Central memory CD8-positive, alpha-beta T cell (primary cell): ENCODE measurements at regions not wholly inside any gene's neighbourhood (a gene's known extent, or its start where the extent isn't known, plus 50 kb on each side); places are given as distances from the start of the nearest gene placed in this dataset.

Source experiments
- ATAC-seq: fragments of 150-1000 bp; cut with Tn5 transposase; replicated peaks from 2 replicates; pipeline ENCODE4 v1.10.0; 2022; ENCODE audit warnings: mild to moderate bottlenecking, moderate FRiP score, moderate number of reproducible peaks; ENCODE audit not compliant: poor library complexity, severe bottlenecking; ENCODE audit errors: extremely low read depth
- DNase-seq, 2 donors: peaks; one replicate each; pipeline ENCODE4 v3.0.0; 2021; ENCODE audit warnings: low spot score in 2 of 2
- H3K27ac Mint-ChIP-seq: one replicate; pipeline ENCODE4 v1.8.0; 2022; ENCODE audit warnings: low read depth, mild to moderate bottlenecking, moderate library complexity, mixed read lengths
- H3K27me3 Mint-ChIP-seq: one replicate; pipeline ENCODE4 v1.8.0; 2022; ENCODE audit warnings: mixed read lengths
- H3K36me3 Mint-ChIP-seq: one replicate; pipeline ENCODE4 v1.8.0; 2022; ENCODE audit warnings: mild to moderate bottlenecking, moderate library complexity, mixed read lengths; ENCODE audit not compliant: insufficient read depth
- H3K4me1 Mint-ChIP-seq: one replicate; pipeline ENCODE4 v1.8.0; 2022; ENCODE audit warnings: mixed read lengths
- H3K4me3 Mint-ChIP-seq: one replicate; pipeline ENCODE4 v1.8.0; 2022; ENCODE audit warnings: mild to moderate bottlenecking, moderate library complexity, mixed read lengths
- H3K9me3 Mint-ChIP-seq: one replicate; pipeline ENCODE4 v1.8.0; 2022; ENCODE audit warnings: mixed read lengths

GRCh38 chrX:13934731-13935130 lies 95.0 kb downstream of the GEMIN8 start:
- Mint-ChIP-seq H3K4me3 (no peak overlapping the region), H3K4me1 (no peaks in the 10 kb centered on the region), H3K27me3 (peaks cover 9% of the 10 kb centered on the region), H3K27ac (no peak overlapping the region), H3K9me3 (no peaks in the 10 kb centered on the region), H3K36me3 (no peaks in the 10 kb centered on the region)
- DNase-seq: no peak
- ATAC-seq: no peak

DNA sequence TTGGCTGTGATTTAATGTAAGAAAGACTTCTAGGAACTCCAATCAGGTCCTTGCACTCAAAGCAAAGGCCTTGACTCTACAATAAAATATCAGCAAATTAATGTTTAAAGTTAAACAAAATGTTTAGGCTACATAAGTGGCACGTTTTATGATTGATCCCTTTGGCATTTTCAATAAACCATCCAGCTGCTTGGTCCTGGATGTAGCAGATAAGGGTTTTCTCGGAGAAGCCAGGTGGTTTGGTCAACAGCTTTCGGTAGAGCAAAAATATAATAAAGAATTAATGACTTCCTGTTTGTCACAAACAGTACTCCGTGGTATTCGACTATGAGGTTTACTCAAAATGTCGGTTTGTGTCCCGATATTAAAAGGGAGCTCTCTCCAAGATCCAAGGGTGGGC lies 95.8 kb downstream of the GEMIN8 start:
- Mint-ChIP-seq H3K4me3 (no peak overlapping the region), H3K27me3 (peaks cover 9% of the 10 kb centered on the region), H3K9me3 (no peaks in the 10 kb centered on the region), H3K4me1 (no peaks in the 10 kb centered on the region), H3K27ac (no peak overlapping the region), H3K36me3 (no peaks in the 10 kb centered on the region)
- ATAC-seq (no peak), DNase-seq (no peak)

DNA sequence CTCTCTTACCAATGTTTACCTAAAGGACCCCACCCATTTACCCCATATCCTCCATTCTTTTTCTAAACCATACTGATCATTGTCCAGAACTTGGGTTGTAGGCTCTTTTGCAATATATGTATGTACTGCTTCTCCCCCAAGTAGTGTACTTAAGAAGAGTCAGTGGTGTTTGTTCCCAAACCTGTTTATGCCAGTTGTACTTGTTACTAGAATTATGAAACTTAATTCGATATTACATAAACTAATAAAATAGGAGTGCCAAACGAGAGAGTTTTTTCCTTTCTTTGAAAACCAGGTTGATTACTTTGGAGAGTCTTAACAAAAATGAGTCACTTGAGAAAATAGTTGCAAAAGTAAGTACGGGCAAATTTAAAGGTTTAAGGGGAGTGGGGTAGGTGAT lies 96.3 kb downstream of the GEMIN8 start:
- Mint-ChIP-seq H3K27me3 (peaks cover 9% of the 10 kb centered on the region), H3K27ac (no peak overlapping the region), H3K36me3 (no peaks in the 10 kb centered on the region), H3K4me1 (no peaks in the 10 kb centered on the region), H3K9me3 (no peaks in the 10 kb centered on the region), H3K4me3 (no peak overlapping the region)
- no peak for DNase-seq
- no peak for ATAC-seq

DNA sequence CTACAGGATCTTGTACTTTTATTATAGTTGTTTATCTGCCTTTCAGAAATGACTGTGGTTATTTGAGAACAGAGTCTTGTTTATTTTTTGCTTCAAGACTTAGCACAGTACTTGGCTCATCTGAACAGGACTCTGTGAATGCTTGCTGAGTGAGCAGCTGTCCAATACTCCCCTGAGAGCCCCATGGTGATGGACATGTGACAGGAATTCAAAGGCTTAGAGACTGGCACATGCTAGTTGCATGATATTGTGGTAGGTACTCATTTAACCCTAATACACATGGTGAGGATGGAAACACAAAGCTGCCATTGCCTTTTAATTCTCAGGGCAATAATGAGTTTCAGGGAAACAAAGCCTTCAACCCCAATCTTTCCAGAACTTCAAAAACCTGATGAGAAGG lies 97.3 kb downstream of the GEMIN8 start:
- no peaks in the 10 kb centered on the region for H3K36me3 Mint-ChIP-seq
- no peak for DNase-seq
- ATAC-seq: no peak
- H3K4me3 Mint-ChIP-seq: no peak overlapping the region
- no peak overlapping the region for H3K27ac Mint-ChIP-seq
- H3K27me3 Mint-ChIP-seq: peaks cover 9% of the 10 kb centered on the region
- H3K4me1 Mint-ChIP-seq: no peaks in the 10 kb centered on the region
- no peaks in the 10 kb centered on the region for H3K9me3 Mint-ChIP-seq

DNA sequence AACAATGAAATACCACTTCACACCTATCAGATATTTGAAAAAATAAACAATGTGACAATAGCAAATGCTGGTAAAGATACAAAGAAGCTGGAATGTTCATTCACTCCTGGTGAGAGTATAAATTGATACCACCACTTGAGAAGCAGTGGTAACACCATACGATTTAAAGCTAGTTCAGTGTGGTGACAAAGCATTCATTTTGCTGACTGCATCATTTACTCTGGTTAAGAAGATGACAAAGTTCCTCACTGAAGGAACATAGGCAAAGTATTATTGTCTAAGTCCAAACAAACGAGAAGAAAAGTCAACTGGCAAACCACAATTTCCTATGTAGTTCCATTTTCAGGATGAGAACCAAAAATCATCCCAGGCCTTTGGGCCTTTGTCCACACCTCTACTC lies 102.5 kb downstream of the GEMIN8 start:
- Mint-ChIP-seq H3K9me3 (no peaks in the 10 kb centered on the region), H3K27ac (no peak overlapping the region), H3K36me3 (no peaks in the 10 kb centered on the region), H3K4me3 (no peak overlapping the region), H3K27me3 (peaks cover 9% of the 10 kb centered on the region), H3K4me1 (no peaks in the 10 kb centered on the region)
- no peak for ATAC-seq
- no peak for DNase-seq

DNA sequence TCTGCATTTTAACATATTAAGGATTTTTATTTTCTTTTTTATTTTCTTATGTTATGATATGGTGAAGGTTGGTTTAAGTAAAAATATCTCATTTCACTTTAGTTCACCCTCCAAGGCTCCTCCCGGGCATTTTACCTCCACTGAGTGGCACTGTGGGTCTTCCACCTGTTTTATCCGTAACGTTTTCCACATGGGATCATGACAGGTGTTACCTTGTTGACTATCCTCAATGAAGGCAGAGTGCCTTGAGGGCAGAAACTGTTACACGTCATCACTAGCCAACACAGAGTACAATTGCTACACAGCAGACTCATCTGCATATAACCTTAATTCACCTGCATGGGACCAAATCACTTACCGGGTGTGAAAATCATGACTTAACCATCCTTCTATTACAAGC lies 105.8 kb downstream of the GEMIN8 start:
- no peak overlapping the region for H3K27ac Mint-ChIP-seq
- H3K27me3 Mint-ChIP-seq: peaks cover 1% of the 10 kb centered on the region
- H3K36me3 Mint-ChIP-seq: no peaks in the 10 kb centered on the region
- no peaks in the 10 kb centered on the region for H3K9me3 Mint-ChIP-seq
- H3K4me3 Mint-ChIP-seq: no peak overlapping the region
- no peak for DNase-seq
- ATAC-seq: no peak
- H3K4me1 Mint-ChIP-seq: no peaks in the 10 kb centered on the region

- DNase-seq (no peak), ATAC-seq (no peak)
- Mint-ChIP-seq H3K36me3 (no peaks in the 10 kb centered on the region), H3K27ac (no peak overlapping the region), H3K9me3 (no peaks in the 10 kb centered on the region), H3K4me3 (no peak overlapping the region), H3K27me3 (peaks cover 7% of the 10 kb centered on the region), H3K4me1 (no peaks in the 10 kb centered on the region)
These were observed 106.4 kb upstream of the GPM6B start for GRCh38 chrX:13923289-13923688.

DNA sequence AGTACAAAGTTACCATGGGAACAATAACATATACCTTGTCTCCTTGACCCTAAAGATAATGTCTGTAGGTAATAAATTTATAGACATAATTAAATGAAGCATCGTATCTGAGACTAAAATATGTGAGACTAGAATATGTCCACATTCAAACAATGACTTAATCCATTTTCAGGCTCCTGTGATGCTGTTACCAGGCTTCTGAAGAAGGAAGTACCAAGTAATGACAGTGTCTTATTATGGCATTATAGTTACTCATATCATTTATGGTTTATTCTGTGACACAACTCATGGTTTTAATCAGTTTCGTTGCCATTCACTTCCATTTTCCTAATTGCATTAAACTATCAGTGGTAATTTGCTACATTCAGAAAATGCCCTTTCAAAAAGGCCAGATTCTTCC lies 100.6 kb upstream of the GPM6B start:
- Mint-ChIP-seq H3K27me3 (peaks cover 18% of the 10 kb centered on the region), H3K4me3 (no peak overlapping the region), H3K27ac (no peak overlapping the region), H3K4me1 (no peaks in the 10 kb centered on the region), H3K9me3 (no peaks in the 10 kb centered on the region), H3K36me3 (no peaks in the 10 kb centered on the region)
- DNase-seq (no peak), ATAC-seq (no peak)

DNA sequence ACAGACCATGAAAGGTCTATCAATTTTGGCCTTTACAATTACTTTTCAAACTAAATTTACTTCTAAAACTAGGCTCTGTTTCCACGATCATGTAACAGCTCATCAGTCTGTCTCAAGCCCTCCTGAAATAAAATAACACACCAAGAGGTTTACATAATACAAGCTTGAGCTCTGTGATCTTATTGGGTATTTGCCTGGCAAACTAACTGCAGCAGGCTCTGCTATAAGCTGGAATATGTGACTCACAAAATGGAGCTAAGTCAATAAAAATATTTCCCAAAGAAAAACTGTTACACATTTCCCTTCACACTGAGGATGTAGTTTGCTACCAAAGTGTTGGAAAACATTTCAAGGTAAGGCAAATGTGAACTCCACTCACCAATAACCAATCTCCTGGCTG lies 94.7 kb upstream of the GPM6B start:
- peaks cover 9% of the 10 kb centered on the region for H3K27me3 Mint-ChIP-seq
- H3K4me1 Mint-ChIP-seq: no peaks in the 10 kb centered on the region
- no peak overlapping the region for H3K27ac Mint-ChIP-seq
- H3K9me3 Mint-ChIP-seq: no peaks in the 10 kb centered on the region
- no peaks in the 10 kb centered on the region for H3K36me3 Mint-ChIP-seq
- DNase-seq (no peak), ATAC-seq (no peak)
- H3K4me3 Mint-ChIP-seq: no peak overlapping the region

DNA sequence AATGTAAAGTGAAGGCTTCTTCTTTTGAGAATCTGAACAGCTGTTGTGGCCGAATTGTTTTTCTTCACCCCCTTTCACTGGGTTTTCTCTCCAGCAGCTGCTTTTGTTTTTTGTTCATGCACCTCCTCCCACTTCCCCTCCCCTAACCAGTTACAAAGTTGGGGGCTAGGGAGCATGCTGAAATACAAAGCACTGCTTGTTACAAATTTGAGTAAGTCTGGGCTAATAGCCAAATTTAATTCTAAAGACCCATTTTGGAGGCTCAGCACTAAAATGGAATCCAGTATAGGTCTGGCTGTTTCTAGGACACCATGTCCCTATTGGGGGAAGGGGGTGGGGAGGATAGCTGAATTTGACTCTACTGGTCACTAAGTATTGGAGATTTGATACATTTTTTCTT lies 89.2 kb upstream of the GPM6B start:
- Mint-ChIP-seq H3K27ac (no peak overlapping the region), H3K4me1 (no peaks in the 10 kb centered on the region), H3K9me3 (no peaks in the 10 kb centered on the region), H3K4me3 (no peak overlapping the region), H3K36me3 (no peaks in the 10 kb centered on the region), H3K27me3 (peaks cover 14% of the 10 kb centered on the region)
- ATAC-seq (no peak), DNase-seq (no peak)

GRCh38 chrX:13903405-13903804 lies 86.5 kb upstream of the GPM6B start:
- no peaks in the 10 kb centered on the region for H3K36me3 Mint-ChIP-seq
- H3K27me3 Mint-ChIP-seq: peaks cover 14% of the 10 kb centered on the region
- ATAC-seq: no peak
- H3K4me3 Mint-ChIP-seq: no peak overlapping the region
- no peak for DNase-seq
- H3K4me1 Mint-ChIP-seq: no peaks in the 10 kb centered on the region
- no peak overlapping the region for H3K27ac Mint-ChIP-seq
- H3K9me3 Mint-ChIP-seq: no peaks in the 10 kb centered on the region

DNA sequence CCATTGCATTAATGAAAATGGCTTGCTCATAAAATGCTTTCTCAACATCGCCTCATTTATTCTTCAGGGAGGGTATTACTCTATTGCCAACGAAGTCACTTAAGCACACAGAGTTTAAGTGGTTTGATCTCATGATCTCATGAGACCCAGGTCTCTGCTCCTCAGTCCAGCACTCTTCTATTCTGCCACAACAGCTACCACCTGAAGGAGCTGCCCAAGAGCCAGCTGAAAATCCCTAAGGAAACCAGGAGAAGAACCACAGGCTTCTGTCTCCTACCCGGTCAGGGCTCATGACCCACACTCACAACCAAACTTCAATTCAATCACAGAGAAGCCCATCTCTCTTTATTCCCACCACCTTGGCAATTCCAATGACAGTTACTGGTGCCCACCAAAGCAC lies 85.5 kb upstream of the GPM6B start:
- H3K27me3 Mint-ChIP-seq: peaks cover 20% of the 10 kb centered on the region
- H3K9me3 Mint-ChIP-seq: no peaks in the 10 kb centered on the region
- no peak overlapping the region for H3K4me3 Mint-ChIP-seq
- no peak for ATAC-seq
- H3K36me3 Mint-ChIP-seq: no peaks in the 10 kb centered on the region
- H3K27ac Mint-ChIP-seq: no peak overlapping the region
- no peaks in the 10 kb centered on the region for H3K4me1 Mint-ChIP-seq
- DNase-seq: no peak

DNA sequence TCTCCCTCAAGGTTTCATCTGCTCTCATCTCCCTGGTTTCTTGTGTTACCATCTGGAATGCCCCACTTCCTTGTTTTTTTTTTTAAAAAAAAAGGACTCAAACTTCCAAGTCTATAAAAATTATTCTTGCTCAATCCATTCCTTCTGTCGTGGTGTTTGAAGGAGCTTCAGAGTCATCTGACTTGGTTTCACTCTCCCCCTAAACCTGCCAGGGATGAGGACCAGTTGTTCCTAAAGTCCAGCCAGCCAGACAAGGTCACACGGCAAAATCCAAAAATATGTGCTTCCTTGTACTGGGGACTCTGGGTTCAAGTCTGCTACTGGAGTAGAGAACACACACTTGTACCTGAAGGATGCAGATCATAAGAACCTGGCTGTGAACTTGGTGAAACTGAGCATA lies 84.5 kb upstream of the GPM6B start:
- H3K9me3 Mint-ChIP-seq: no peaks in the 10 kb centered on the region

DNA sequence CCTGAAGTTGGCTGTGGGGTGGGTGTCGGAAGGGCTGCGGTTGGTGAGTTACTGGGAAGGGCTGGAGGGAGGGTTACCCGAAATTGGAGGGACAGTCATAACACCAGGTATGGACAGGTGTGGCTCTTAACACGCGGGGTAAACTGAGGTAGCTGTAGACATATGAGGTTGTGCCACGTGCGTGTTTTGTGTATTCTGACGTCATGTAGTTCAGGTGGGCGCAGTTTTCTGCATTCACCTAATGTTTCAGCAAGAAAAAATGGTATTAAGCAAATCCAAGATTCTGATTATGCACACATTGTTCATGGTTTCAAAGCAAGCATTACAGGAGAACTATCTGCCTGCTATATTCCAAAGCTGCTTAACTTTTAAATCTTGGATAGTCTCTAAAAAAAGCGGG lies 83.5 kb upstream of the GPM6B start:
- Mint-ChIP-seq H3K4me1 (no peaks in the 10 kb centered on the region), H3K27me3 (peaks cover 26% of the 10 kb centered on the region), H3K9me3 (no peaks in the 10 kb centered on the region), H3K4me3 (no peak overlapping the region), H3K27ac (no peak overlapping the region), H3K36me3 (no peaks in the 10 kb centered on the region)
- DNase-seq: no peak
- no peak for ATAC-seq

More for the DNA sequence above, 84.5 kb upstream of the GPM6B start:
- Mint-ChIP-seq H3K4me3 (no peak overlapping the region), H3K4me1 (no peaks in the 10 kb centered on the region), H3K27ac (no peak overlapping the region), H3K27me3 (peaks cover 26% of the 10 kb centered on the region), H3K36me3 (no peaks in the 10 kb centered on the region)
- DNase-seq (no peak), ATAC-seq (no peak)
